ENCODE measurements at regions not wholly inside any gene's neighbourhood (a gene's known extent, or its start where the extent isn't known, plus 50 kb on each side); places are given as distances from the start of the nearest gene placed in this dataset.

DNA sequence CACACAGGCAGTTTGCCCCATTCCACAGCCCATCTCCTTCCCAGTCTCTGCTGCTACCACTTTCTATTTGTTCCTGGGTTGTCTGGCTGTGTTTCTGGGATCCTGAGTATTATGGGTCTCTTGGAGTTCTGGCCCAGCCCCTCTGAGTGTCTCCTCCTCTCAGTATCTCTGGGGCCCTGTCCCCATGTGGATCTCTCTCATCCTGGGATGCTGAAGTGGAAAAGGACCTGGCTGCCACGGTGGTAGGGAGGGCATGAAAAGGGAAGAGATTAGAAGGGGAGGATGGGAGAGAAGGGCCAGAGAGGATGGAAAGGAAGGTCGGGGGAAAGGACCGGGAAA is 54.5 kb upstream of the LBX1 start:
- TF ChIP-seq, protein P1, sequence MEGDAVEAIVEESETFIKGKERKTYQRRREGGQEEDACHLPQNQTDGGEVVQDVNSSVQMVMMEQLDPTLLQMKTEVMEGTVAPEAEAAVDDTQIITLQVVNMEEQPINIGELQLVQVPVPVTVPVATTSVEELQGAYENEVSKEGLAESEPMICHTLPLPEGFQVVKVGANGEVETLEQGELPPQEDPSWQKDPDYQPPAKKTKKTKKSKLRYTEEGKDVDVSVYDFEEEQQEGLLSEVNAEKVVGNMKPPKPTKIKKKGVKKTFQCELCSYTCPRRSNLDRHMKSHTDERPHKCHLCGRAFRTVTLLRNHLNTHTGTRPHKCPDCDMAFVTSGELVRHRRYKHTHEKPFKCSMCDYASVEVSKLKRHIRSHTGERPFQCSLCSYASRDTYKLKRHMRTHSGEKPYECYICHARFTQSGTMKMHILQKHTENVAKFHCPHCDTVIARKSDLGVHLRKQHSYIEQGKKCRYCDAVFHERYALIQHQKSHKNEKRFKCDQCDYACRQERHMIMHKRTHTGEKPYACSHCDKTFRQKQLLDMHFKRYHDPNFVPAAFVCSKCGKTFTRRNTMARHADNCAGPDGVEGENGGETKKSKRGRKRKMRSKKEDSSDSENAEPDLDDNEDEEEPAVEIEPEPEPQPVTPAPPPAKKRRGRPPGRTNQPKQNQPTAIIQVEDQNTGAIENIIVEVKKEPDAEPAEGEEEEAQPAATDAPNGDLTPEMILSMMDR (conservative IDR thresholded peaks at IDR 0.05; ENCODE audit: low read depth, low read length): no peak
- TF ChIP-seq POLR2A (IDR thresholded peaks at IDR 0.05; ENCODE audit: low read depth, low read length): no peak
- TF ChIP-seq RAD21 (IDR thresholded peaks at IDR 0.05; ENCODE audit: low read length): no peak
- no peak for TF ChIP-seq BHLHE40 (IDR thresholded peaks at IDR 0.05; ENCODE audit: low read depth, low read length)
- TF ChIP-seq NFE2L2 (IDR thresholded peaks at IDR 0.05; ENCODE audit: low read depth, low read length): no peak
- no peak for TF ChIP-seq RCOR1 (IDR thresholded peaks at IDR 0.05; ENCODE audit: insufficient replicate concordance, low read length)
- no peak for TF ChIP-seq MXI1 (IDR thresholded peaks at IDR 0.05; ENCODE audit: borderline replicate concordance, low read depth, low read length)
- TF ChIP-seq, protein P2, sequence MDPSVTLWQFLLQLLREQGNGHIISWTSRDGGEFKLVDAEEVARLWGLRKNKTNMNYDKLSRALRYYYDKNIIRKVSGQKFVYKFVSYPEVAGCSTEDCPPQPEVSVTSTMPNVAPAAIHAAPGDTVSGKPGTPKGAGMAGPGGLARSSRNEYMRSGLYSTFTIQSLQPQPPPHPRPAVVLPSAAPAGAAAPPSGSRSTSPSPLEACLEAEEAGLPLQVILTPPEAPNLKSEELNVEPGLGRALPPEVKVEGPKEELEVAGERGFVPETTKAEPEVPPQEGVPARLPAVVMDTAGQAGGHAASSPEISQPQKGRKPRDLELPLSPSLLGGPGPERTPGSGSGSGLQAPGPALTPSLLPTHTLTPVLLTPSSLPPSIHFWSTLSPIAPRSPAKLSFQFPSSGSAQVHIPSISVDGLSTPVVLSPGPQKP (IDR thresholded peaks at IDR 0.05; ENCODE audit: borderline replicate concordance, low read depth, low read length): no peak
- TF ChIP-seq CEBPB (IDR thresholded peaks at IDR 0.05; ENCODE audit: low read depth, low read length): no peak
